OCI-LY7 (cell line): ENCODE measurements at regions not wholly inside any gene's neighbourhood (a gene's known extent, or its start where the extent isn't known, plus 50 kb on each side); places are given as distances from the start of the nearest gene placed in this dataset.

Source experiments
- BruUV-seq: library from RNA; stranded (reverse); fragments of 400-500 nt; replicated peaks from 2 replicates; lab custom pipeline; 2021; lab: Mats Ljungman, UMichigan
- CTCF ChIA-PET: fragments of 300-600 bp; sonication (Branson Sonifier 250); formaldehyde crosslinking; loops from one replicate; lab custom pipeline; 2022; ENCODE audit warnings: antibody characterized with exemption; ENCODE audit not compliant: unreplicated experiment; lab: Charles Lee
- POLR2A ChIA-PET: fragments of 300-600 bp; sonication (Branson Sonifier 250); formaldehyde crosslinking; loops from one replicate; lab custom pipeline; 2022; ENCODE audit warnings: antibody characterized with exemption; lab: Charles Lee
- DNase-seq: peaks from one replicate; pipeline ENCODE4 v3.0.0-alpha.2; 2015; ENCODE audit warnings: low spot score
- H2AFZ ChIP-seq: fragments of 200-600 bp; sonication (generic), shearing (Covaris generic); 2 replicates; pipeline ENCODE4 v1.6.1; 2014; ENCODE audit warnings: mild to moderate bottlenecking, antibody characterized with exemption, low read length, moderate library complexity
- H3K27ac ChIP-seq: fragments of 200-600 bp; sonication (generic); 2 replicates; pipeline ENCODE4 v1.5.1; 2014; ENCODE audit warnings: mixed run types, low read depth, mild to moderate bottlenecking, moderate library complexity, low read length, inconsistent platforms; ENCODE audit not compliant: poor library complexity, severe bottlenecking
- H3K36me3 ChIP-seq: fragments of 200-600 bp; sonication (generic); 2 replicates; pipeline ENCODE4 v1.6.1; 2014; ENCODE audit warnings: mild to moderate bottlenecking, antibody characterized with exemption, low read length, moderate library complexity, mixed read lengths; ENCODE audit not compliant: insufficient read depth
- H3K4me1 ChIP-seq: fragments of 200-600 bp; sonication (generic); 2 replicates; pipeline ENCODE4 v1.5.1; 2014; ENCODE audit warnings: mild to moderate bottlenecking, low read length; ENCODE audit not compliant: insufficient read depth, poor library complexity, severe bottlenecking
- H3K4me2 ChIP-seq: fragments of 200-600 bp; sonication (generic); 2 replicates; pipeline ENCODE4 v1.6.1; 2014; ENCODE audit warnings: mild to moderate bottlenecking, low read length
- H3K4me3 ChIP-seq: fragments of 200-600 bp; sonication (generic); 2 replicates; pipeline ENCODE4 v1.5.1; 2014; ENCODE audit warnings: mild to moderate bottlenecking, low read depth, low read length; ENCODE audit not compliant: poor library complexity, severe bottlenecking
- H3K79me2 ChIP-seq: fragments of 200-600 bp; sonication (generic); 2 replicates; pipeline ENCODE4 v1.6.1; 2016; ENCODE audit warnings: low read depth, mild to moderate bottlenecking, low read length, moderate library complexity, mixed read lengths; ENCODE audit not compliant: insufficient read depth
- H3K9me2 ChIP-seq: fragments of 200-600 bp; sonication (generic); 2 replicates; pipeline ENCODE4 v1.6.1; 2016; ENCODE audit warnings: mild to moderate bottlenecking, low read length, mixed read lengths; ENCODE audit not compliant: insufficient read depth
- H3K9me3 ChIP-seq: fragments of 200-600 bp; sonication (generic); 2 replicates; pipeline ENCODE4 v1.6.1; 2014; ENCODE audit warnings: mild to moderate bottlenecking, mixed run types, low read length, mixed read lengths
- H4K20me1 ChIP-seq: fragments of 200-600 bp; sonication (generic); 2 replicates; pipeline ENCODE4 v1.6.1; 2014; ENCODE audit warnings: mild to moderate bottlenecking, antibody characterized with exemption, low read length, moderate library complexity, mixed read lengths; ENCODE audit not compliant: insufficient read depth
- EZH2phosphoT487 ChIP-seq: fragments of 200-600 bp; sonication (generic); IDR thresholded peaks from 2 replicates; pipeline ENCODE4 v1.6.1; 2018; ENCODE audit warnings: low read depth, borderline replicate concordance, mild to moderate bottlenecking, mixed run types, antibody characterized with exemption, low read length, moderate library complexity, mixed read lengths
- intact Hi-C: fragments of 100-400 bp; cut with micrococcal nuclease; formaldehyde crosslinking; loops from one replicate; pipeline ENCODE4 v1.10.0; 2022; ENCODE audit not compliant: unreplicated experiment
- TF ChIP-seq, protein P1 (sequence below): fragments of 200-600 bp; sonication (generic); conservative IDR thresholded peaks from 2 replicates; pipeline ENCODE4 v1.5.1; 2014; ENCODE audit warnings: mild to moderate bottlenecking, antibody characterized with exemption, low read length, moderate library complexity, mixed read lengths

DNA sequence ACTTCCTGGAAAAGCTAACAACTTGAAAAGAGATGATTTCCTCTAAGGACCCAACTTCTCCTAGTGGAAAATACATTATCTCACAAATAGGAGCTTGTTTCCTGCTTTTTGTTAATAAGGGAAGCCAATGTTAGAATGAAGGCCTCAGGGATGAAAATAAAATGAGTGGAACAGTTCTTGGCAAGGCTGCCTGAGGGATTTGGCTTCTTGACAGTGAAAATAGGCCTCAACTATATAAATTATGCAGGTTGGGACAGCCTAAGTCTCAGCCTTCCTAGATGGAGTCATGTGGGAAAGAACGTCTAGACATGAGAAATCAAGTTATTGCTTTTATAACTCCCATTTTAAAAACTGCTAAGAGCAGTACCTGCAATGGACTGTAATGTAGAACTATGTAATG is 92.8 kb upstream of the FIBIN start:
- peaks cover 21% of the 10 kb centered on the region for H3K4me1 ChIP-seq
- no peak overlapping the region for H3K27ac ChIP-seq
- BruUV-seq, result no TSS peak
- H3K4me2 ChIP-seq, result no peak overlapping the region
- H4K20me1 ChIP-seq, result no peaks in the 10 kb centered on the region
- H3K36me3 ChIP-seq, result no peaks in the 10 kb centered on the region; the same call in 1 of the 2 replicates
- H3K9me2 ChIP-seq, result no peaks in the 10 kb centered on the region
- CTCF ChIA-PET, result no interaction called here
- intact Hi-C loops, result no loop called here
- POLR2A ChIA-PET, result interaction anchor here (0.6 to 1.9 kb wide), 5 partner anchors 10 to 45 kb away, joined by 3 to 6 read pairs (median 4); no protein-coding TSS in a partner anchor
- no peak for TF ChIP-seq EZH2phosphoT487
- TF ChIP-seq, protein P1, sequence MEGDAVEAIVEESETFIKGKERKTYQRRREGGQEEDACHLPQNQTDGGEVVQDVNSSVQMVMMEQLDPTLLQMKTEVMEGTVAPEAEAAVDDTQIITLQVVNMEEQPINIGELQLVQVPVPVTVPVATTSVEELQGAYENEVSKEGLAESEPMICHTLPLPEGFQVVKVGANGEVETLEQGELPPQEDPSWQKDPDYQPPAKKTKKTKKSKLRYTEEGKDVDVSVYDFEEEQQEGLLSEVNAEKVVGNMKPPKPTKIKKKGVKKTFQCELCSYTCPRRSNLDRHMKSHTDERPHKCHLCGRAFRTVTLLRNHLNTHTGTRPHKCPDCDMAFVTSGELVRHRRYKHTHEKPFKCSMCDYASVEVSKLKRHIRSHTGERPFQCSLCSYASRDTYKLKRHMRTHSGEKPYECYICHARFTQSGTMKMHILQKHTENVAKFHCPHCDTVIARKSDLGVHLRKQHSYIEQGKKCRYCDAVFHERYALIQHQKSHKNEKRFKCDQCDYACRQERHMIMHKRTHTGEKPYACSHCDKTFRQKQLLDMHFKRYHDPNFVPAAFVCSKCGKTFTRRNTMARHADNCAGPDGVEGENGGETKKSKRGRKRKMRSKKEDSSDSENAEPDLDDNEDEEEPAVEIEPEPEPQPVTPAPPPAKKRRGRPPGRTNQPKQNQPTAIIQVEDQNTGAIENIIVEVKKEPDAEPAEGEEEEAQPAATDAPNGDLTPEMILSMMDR, result no peak
- H3K4me3 ChIP-seq, result no peak overlapping the region
- H2AFZ ChIP-seq, result peak overlapping the region; percentile 15; the same call in 1 of the 2 replicates
- no peaks in the 10 kb centered on the region for H3K9me3 ChIP-seq
- no peaks in the 10 kb centered on the region for H3K79me2 ChIP-seq
- DNase-seq, result no peak

DNA sequence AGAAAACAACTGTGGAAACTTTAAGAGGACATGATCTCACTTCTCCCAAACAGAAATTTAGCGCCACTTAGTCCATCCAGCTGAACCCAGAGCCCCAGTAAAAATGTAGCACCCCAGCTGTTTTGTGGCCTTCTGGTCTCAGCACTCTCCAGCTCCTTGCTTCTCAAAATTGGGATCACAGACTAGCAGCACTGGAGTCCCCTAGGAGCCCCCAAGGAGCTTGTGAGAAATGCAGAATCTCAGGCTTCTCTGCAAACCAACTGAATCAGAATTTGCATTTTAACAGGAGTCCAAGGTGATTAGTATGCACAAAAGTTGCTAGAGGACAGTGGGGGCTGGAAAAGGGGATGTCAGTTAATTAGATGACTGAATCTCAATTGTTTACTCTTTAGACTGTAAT is 89.8 kb upstream of the FIBIN start:
- Histone ChIP-seq H3K4me1 (peaks cover 21% of the 10 kb centered on the region), H3K4me3 (no peak overlapping the region), H3K79me2 (no peaks in the 10 kb centered on the region), H3K36me3 (no peaks in the 10 kb centered on the region; the same call in 1 of the 2 replicates), H3K9me3 (no peaks in the 10 kb centered on the region), H3K27ac (no peak overlapping the region), H3K4me2 (peak overlapping the region; percentile 22; the same call in 1 of the 2 replicates), H3K9me2 (no peaks in the 10 kb centered on the region), H2AFZ (peak overlapping the region; percentile 76), H4K20me1 (no peaks in the 10 kb centered on the region)
- ChIA-PET CTCF (no interaction called here), POLR2A (interaction anchor here (0.6 kb wide), 1 partner anchor 31 kb away, joined by 6 read pairs; no protein-coding TSS in a partner anchor)
- DNase-seq, result no peak
- intact Hi-C loops, result no loop called here
- no TSS peak for BruUV-seq
- TF ChIP-seq EZH2phosphoT487, result no peak
- TF ChIP-seq, protein P1, result no peak

DNA sequence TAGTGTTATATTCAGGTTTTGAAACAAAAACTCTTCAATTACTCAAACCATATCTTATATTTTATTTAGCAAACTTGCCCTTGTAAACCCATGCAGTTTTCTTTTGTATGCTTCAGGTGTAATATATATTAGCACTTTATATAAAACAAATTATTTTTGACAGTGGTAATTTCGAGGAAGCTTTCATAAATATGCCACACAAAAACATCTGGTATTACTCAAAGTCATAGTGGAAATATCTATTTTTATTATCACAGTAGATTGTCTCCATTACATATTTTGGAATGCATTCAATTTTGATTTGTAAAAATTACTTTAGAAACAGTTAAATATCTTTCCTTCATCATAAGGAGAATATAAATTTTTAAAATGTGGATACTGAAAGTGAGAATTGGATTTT is 89.1 kb upstream of the FIBIN start:
- Histone ChIP-seq H3K4me2 (peak overlapping the region; percentile 22; the same call in 1 of the 2 replicates), H3K79me2 (no peaks in the 10 kb centered on the region), H2AFZ (peak overlapping the region; percentile 76; the same call in 1 of the 2 replicates), H3K4me3 (no peak overlapping the region), H4K20me1 (no peaks in the 10 kb centered on the region), H3K4me1 (peaks cover 24% of the 10 kb centered on the region), H3K36me3 (no peaks in the 10 kb centered on the region; the same call in 1 of the 2 replicates), H3K27ac (no peak overlapping the region), H3K9me2 (no peaks in the 10 kb centered on the region), H3K9me3 (no peaks in the 10 kb centered on the region)
- no peak for DNase-seq
- CTCF ChIA-PET, result no interaction called here
- TF ChIP-seq EZH2phosphoT487, result no peak
- TF ChIP-seq, protein P1, result no peak
- BruUV-seq, result no TSS peak
- POLR2A ChIA-PET, result interaction anchor here (0.6 kb wide), 1 partner anchor 588 kb away, joined by 4 read pairs; no protein-coding TSS in a partner anchor
- intact Hi-C loops, result no loop called here
